HL-60 (cell line): ENCODE measurements at regions not wholly inside any gene's neighbourhood (a gene's known extent, or its start where the extent isn't known, plus 50 kb on each side); places are given as distances from the start of the nearest gene placed in this dataset.

Experiments used
- CTCF ChIP-seq: IDR thresholded peaks from one replicate; pipeline ENCODE4 v1.5.1; 2011; ENCODE audit warnings: low read length, control low read depth, inconsistent platforms; ENCODE audit not compliant: insufficient read depth
- GABPA ChIP-seq: IDR thresholded peaks from 2 replicates; pipeline ENCODE4 v1.6.1; 2012; ENCODE audit warnings: low read depth
- POLR2AphosphoS5 ChIP-seq: IDR thresholded peaks from 2 replicates; pipeline ENCODE4 v1.6.1; 2012; ENCODE audit warnings: low read depth
- REST ChIP-seq: IDR thresholded peaks from 2 replicates; pipeline ENCODE4 v1.6.1; 2012; ENCODE audit warnings: low read depth; ENCODE audit not compliant: insufficient replicate concordance

- TF ChIP-seq CTCF (no peak), REST (no peak), GABPA (no peak), POLR2AphosphoS5 (no peak)
These were observed 60.5 kb upstream of the FBXO28 start for GRCh38 chr1:224053456-224053855.
